Endothelial cell of umbilical vein (primary cell): ENCODE measurements at regions not wholly inside any gene's neighbourhood (a gene's known extent, or its start where the extent isn't known, plus 50 kb on each side); places are given as distances from the start of the nearest gene placed in this dataset.

Source experiments
- CTCF ChIP-seq, 2 donors: IDR thresholded peaks; 1 replicate in 1 of 2; 2 replicates in 1 of 2; pipeline ENCODE4 v1.5.1; 2011; ENCODE audit warnings: low read length in 2 of 2, mild to moderate bottlenecking in 2 of 2, moderate library complexity in 2 of 2, control low read depth in 1 of 2, inconsistent platforms in 1 of 2, low read depth in 1 of 2; ENCODE audit not compliant: insufficient read depth in 1 of 2; ENCODE audit errors: extremely low read depth in 1 of 2
- EZH2 ChIP-seq: IDR thresholded peaks from 2 replicates; pipeline ENCODE4 v1.6.1; 2012; ENCODE audit warnings: borderline replicate concordance, low read depth, mild to moderate bottlenecking, moderate library complexity, low read length, inconsistent platforms; ENCODE audit not compliant: severe bottlenecking
- JUN ChIP-seq: IDR thresholded peaks from 2 replicates; pipeline ENCODE4 v1.6.1; 2011; ENCODE audit warnings: borderline replicate concordance, low read depth; ENCODE audit not compliant: insufficient read length, insufficient read depth

DNA sequence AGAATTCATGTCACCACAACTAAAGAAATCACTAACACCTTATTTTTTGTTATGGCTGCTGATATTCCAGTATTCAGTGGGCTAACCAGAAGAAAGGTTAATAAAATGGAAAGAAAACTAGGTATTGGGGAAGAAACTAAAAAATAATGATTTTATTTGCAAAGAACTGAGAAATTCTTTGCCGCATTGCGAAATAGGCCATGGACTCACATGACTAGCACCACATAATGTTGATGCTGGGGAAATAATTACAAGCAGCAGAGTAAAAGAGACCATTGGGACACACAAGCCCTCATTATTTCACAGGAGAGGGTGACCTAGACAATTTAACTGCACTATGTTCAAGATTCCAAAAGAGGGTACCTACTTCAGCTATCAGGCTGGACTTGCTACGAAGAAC, 1411.5 kb downstream of the SLITRK5 start:
- TF ChIP-seq CTCF (IDR thresholded peaks at IDR 0.05; ENCODE audit: extremely low read depth in 1 of 2, insufficient read depth in 1 of 2, low read depth in 1 of 2, low read length in 2 of 2) (no peak), EZH2 (no peak), JUN (no peak)
